Right lobe of liver (tissue), 4 donors: ENCODE measurements at regions not wholly inside any gene's neighbourhood (a gene's known extent, or its start where the extent isn't known, plus 50 kb on each side); places are given as distances from the start of the nearest gene placed in this dataset.

Source experiments
- CTCF ChIP-seq, 4 donors: fragments of 200-600 bp in 3 of 4; fragments of 450-650 bp in 1 of 4; IDR thresholded peaks; one replicate each; pipeline versions ENCODE4 v1.5.1 to v1.8.0; 2016 to 2022; ENCODE audit warnings: antibody characterized with exemption in 4 of 4, mild to moderate bottlenecking in 2 of 4
- POLR2A ChIP-seq: fragments of 450-650 bp; IDR thresholded peaks from one replicate; pipeline ENCODE4 v1.6.1; 2017; ENCODE audit warnings: antibody characterized with exemption, mild to moderate bottlenecking
- donor health status: DM: no; HTN: no; CAD: no.
- donor health status: DM: no; HTN: no; CAD: no.
- donor health status: DM: no; HTN: yes; CAD: no.

- TF ChIP-seq CTCF (IDR thresholded peaks at IDR 0.05) = no peak
- TF ChIP-seq POLR2A = no peak
Measured at GRCh38 chr2:17125989-17126620, 392.1 kb downstream of the RAD51AP2 start.
